Mesendoderm (in vitro differentiated cells): ENCODE measurements at regions not wholly inside any gene's neighbourhood (a gene's known extent, or its start where the extent isn't known, plus 50 kb on each side); places are given as distances from the start of the nearest gene placed in this dataset.

Experiments used
- DNase-seq: peaks from one replicate; pipeline ENCODE4 v3.0.0; 2013
- H2AK5ac ChIP-seq: 2 replicates; pipeline ENCODE4 v1.6.1; 2013; ENCODE audit warnings: low read length, inconsistent platforms
- H2BK120ac ChIP-seq: 2 replicates; pipeline ENCODE4 v1.6.1; 2013; ENCODE audit warnings: low read depth, mild to moderate bottlenecking, low read length, moderate library complexity, mixed read lengths
- H2BK15ac ChIP-seq: replicated peaks from 2 replicates; pipeline ENCODE4 v1.6.1; 2013; ENCODE audit warnings: low read depth, mild to moderate bottlenecking, moderate library complexity
- H2BK5ac ChIP-seq: 2 replicates; pipeline ENCODE4 v1.6.1; 2013; ENCODE audit warnings: low read length, inconsistent platforms
- H3K18ac ChIP-seq: 2 replicates; pipeline ENCODE4 v1.6.1; 2013; ENCODE audit warnings: mild to moderate bottlenecking, low read length, mixed read lengths
- H3K23ac ChIP-seq: one replicate; pipeline ENCODE4 v1.6.1; 2013; ENCODE audit warnings: low read length
- H3K27ac ChIP-seq: 2 replicates; pipeline ENCODE4 v1.5.1; 2013; ENCODE audit warnings: low read depth, mild to moderate bottlenecking, inconsistent platforms, low read length, moderate library complexity
- H3K27me3 ChIP-seq: 2 replicates; pipeline ENCODE4 v1.6.1; 2013; ENCODE audit warnings: low read length, control low read depth, mild to moderate bottlenecking, inconsistent platforms; ENCODE audit not compliant: insufficient read depth, poor library complexity
- H3K36me3 ChIP-seq: 2 replicates; pipeline ENCODE4 v1.6.1; 2013; ENCODE audit warnings: low read length, inconsistent platforms; ENCODE audit not compliant: control insufficient read depth, insufficient read depth
- H3K4ac ChIP-seq: one replicate; pipeline ENCODE4 v1.6.1; 2013; ENCODE audit warnings: low read depth, mild to moderate bottlenecking, low read length, moderate library complexity
- H3K4me1 ChIP-seq: 2 replicates; pipeline ENCODE4 v1.6.1; 2013; ENCODE audit warnings: low read depth, low read length, inconsistent platforms; ENCODE audit not compliant: control insufficient read depth
- H3K4me2 ChIP-seq: 2 replicates; pipeline ENCODE4 v1.6.1; 2013; ENCODE audit warnings: low read length
- H3K4me3 ChIP-seq: 2 replicates; pipeline ENCODE4 v1.5.1; 2013; ENCODE audit warnings: mild to moderate bottlenecking, low read length
- H3K56ac ChIP-seq: one replicate; pipeline ENCODE4 v1.6.1; 2013; ENCODE audit warnings: low read length
- H3K79me1 ChIP-seq: 2 replicates; pipeline ENCODE4 v1.6.1; 2013; ENCODE audit warnings: low read length, inconsistent platforms
- H3K79me2 ChIP-seq: 2 replicates; pipeline ENCODE4 v1.6.1; 2013; ENCODE audit warnings: mild to moderate bottlenecking, low read length; ENCODE audit not compliant: control insufficient read depth, insufficient read depth
- H3K9ac ChIP-seq: 2 replicates; pipeline ENCODE4 v1.6.1; 2013; ENCODE audit warnings: low read length, inconsistent platforms
- H4K5ac ChIP-seq: one replicate; pipeline ENCODE4 v1.6.1; 2013; ENCODE audit warnings: low read length
- H4K8ac ChIP-seq: one replicate; pipeline ENCODE4 v1.6.1; 2013; ENCODE audit warnings: low read depth, mild to moderate bottlenecking, control low read depth, low read length, moderate library complexity
- WGBS: extraction: QIAGEN DNeasy Blood & Tissue Kit; methylation state at CpG from one replicate; pipeline ENCODE4 v1.1.7; 2013; ENCODE audit warnings: low lambda C conversion rate, missing lambda C conversion rate; ENCODE audit not compliant: insufficient coverage; ENCODE audit errors: extremely low coverage; 5-methylcytosine and 5-hydroxymethylcytosine counted together

- Histone ChIP-seq H3K4me2 (no peak overlapping the region), H3K79me1 (no peaks in the 10 kb centered on the region), H2BK5ac (no peak overlapping the region), H3K18ac (no peak overlapping the region), H4K5ac (no peak overlapping the region), H4K8ac (no peak overlapping the region), H3K4me1 (no peaks in the 10 kb centered on the region), H3K36me3 (no peaks in the 10 kb centered on the region), H2BK120ac (no peak overlapping the region), H3K23ac (no peak overlapping the region), H3K4ac (no peak overlapping the region), H3K4me3 (no peak overlapping the region), H3K9ac (no peak overlapping the region), H3K27me3 (no peaks in the 10 kb centered on the region), H2AK5ac (no peak overlapping the region), H3K56ac (no peak overlapping the region), H3K79me2 (no peaks in the 10 kb centered on the region), H3K27ac (no peak overlapping the region), H2BK15ac (no peak overlapping the region)
- DNase-seq, result no peak
- WGBS, result no CpG with 5 or more reads among the region's 3 CpGs
Measured at GRCh38 chr12:25018146-25018545, 69.2 kb upstream of the BCAT1 start.

GRCh38 chr12:25017336-25017735 lies 68.4 kb upstream of the BCAT1 start:
- Histone ChIP-seq H2BK120ac (no peak overlapping the region), H3K27me3 (no peaks in the 10 kb centered on the region), H2AK5ac (no peak overlapping the region), H3K4me3 (no peak overlapping the region), H3K18ac (no peak overlapping the region), H4K5ac (no peak overlapping the region), H2BK15ac (no peak overlapping the region), H3K9ac (no peak overlapping the region), H3K79me2 (no peaks in the 10 kb centered on the region), H3K36me3 (no peaks in the 10 kb centered on the region), H3K4ac (no peak overlapping the region), H2BK5ac (no peak overlapping the region), H3K27ac (no peak overlapping the region), H4K8ac (no peak overlapping the region), H3K4me2 (no peak overlapping the region), H3K4me1 (no peaks in the 10 kb centered on the region), H3K23ac (no peak overlapping the region), H3K79me1 (no peaks in the 10 kb centered on the region), H3K56ac (no peak overlapping the region)
- WGBS, result no CpG with 5 or more reads among the region's 3 CpGs
- DNase-seq, result no peak

GRCh38 chr12:25014961-25015360 lies 66.1 kb upstream of the BCAT1 start:
- Histone ChIP-seq H3K18ac (no peak overlapping the region), H2BK5ac (no peak overlapping the region), H3K27me3 (no peaks in the 10 kb centered on the region), H3K4ac (no peak overlapping the region), H2BK120ac (no peak overlapping the region), H3K79me2 (no peaks in the 10 kb centered on the region), H3K9ac (no peak overlapping the region), H2AK5ac (no peak overlapping the region), H3K36me3 (no peaks in the 10 kb centered on the region), H3K56ac (no peak overlapping the region), H4K8ac (no peak overlapping the region), H3K4me2 (no peak overlapping the region), H3K4me3 (no peak overlapping the region), H3K27ac (no peak overlapping the region), H2BK15ac (no peak overlapping the region), H3K23ac (no peak overlapping the region), H4K5ac (no peak overlapping the region), H3K4me1 (no peaks in the 10 kb centered on the region), H3K79me1 (no peaks in the 10 kb centered on the region)
- WGBS, result no CpG with 5 or more reads among the region's 2 CpGs
- DNase-seq, result no peak

- Histone ChIP-seq H3K27me3 (no peaks in the 10 kb centered on the region), H3K36me3 (no peaks in the 10 kb centered on the region), H3K4ac (no peak overlapping the region), H2AK5ac (no peak overlapping the region), H3K27ac (no peak overlapping the region), H3K18ac (no peak overlapping the region), H3K9ac (no peak overlapping the region), H4K5ac (no peak overlapping the region), H3K56ac (no peak overlapping the region), H2BK5ac (no peak overlapping the region), H2BK120ac (no peak overlapping the region), H3K4me2 (no peak overlapping the region), H3K79me1 (no peaks in the 10 kb centered on the region), H3K4me3 (no peak overlapping the region), H3K79me2 (no peaks in the 10 kb centered on the region), H3K4me1 (no peaks in the 10 kb centered on the region), H2BK15ac (no peak overlapping the region), H4K8ac (no peak overlapping the region), H3K23ac (no peak overlapping the region)
- WGBS, result no CpG with 5 or more reads among the region's 4 CpGs
- DNase-seq, result no peak
Measured at GRCh38 chr12:25013061-25013460, 64.2 kb upstream of the BCAT1 start.

- no peaks in the 10 kb centered on the region for H3K79me2 ChIP-seq
- no peak overlapping the region for H3K4me3 ChIP-seq
- no peak overlapping the region for H3K23ac ChIP-seq
- WGBS, result no CpG with 5 or more reads among the region's 2 CpGs
- no peaks in the 10 kb centered on the region for H3K79me1 ChIP-seq
- no peak overlapping the region for H2AK5ac ChIP-seq
- H3K27me3 ChIP-seq, result no peaks in the 10 kb centered on the region
- H3K56ac ChIP-seq, result no peak overlapping the region
- no peak overlapping the region for H2BK120ac ChIP-seq
- DNase-seq, result no peak
- no peak overlapping the region for H3K4ac ChIP-seq
- H2BK15ac ChIP-seq, result no peak overlapping the region
- H3K4me1 ChIP-seq, result no peaks in the 10 kb centered on the region
- no peak overlapping the region for H3K27ac ChIP-seq
- no peak overlapping the region for H4K8ac ChIP-seq
- H3K36me3 ChIP-seq, result no peaks in the 10 kb centered on the region
- no peak overlapping the region for H3K4me2 ChIP-seq
- no peak overlapping the region for H3K9ac ChIP-seq
- no peak overlapping the region for H2BK5ac ChIP-seq
- no peak overlapping the region for H3K18ac ChIP-seq
- H4K5ac ChIP-seq, result no peak overlapping the region
Measured at GRCh38 chr12:25009496-25010092, 60.7 kb upstream of the BCAT1 start.

GRCh38 chr12:25005376-25005775 lies 56.5 kb upstream of the BCAT1 start:
- WGBS, result no CpG with 5 or more reads among the region's 4 CpGs
- DNase-seq, result no peak
- H3K18ac ChIP-seq, result no peak overlapping the region
- no peak overlapping the region for H4K8ac ChIP-seq
- no peaks in the 10 kb centered on the region for H3K36me3 ChIP-seq
- no peak overlapping the region for H3K56ac ChIP-seq
- no peak overlapping the region for H3K23ac ChIP-seq
- H3K4me1 ChIP-seq, result no peaks in the 10 kb centered on the region
- no peaks in the 10 kb centered on the region for H3K79me2 ChIP-seq
- H3K4me2 ChIP-seq, result no peak overlapping the region
- H3K79me1 ChIP-seq, result no peaks in the 10 kb centered on the region
- no peak overlapping the region for H4K5ac ChIP-seq
- H3K4ac ChIP-seq, result no peak overlapping the region
- no peak overlapping the region for H2BK15ac ChIP-seq
- H3K27me3 ChIP-seq, result no peaks in the 10 kb centered on the region
- no peak overlapping the region for H3K9ac ChIP-seq
- H2BK5ac ChIP-seq, result no peak overlapping the region
- H3K27ac ChIP-seq, result no peak overlapping the region
- no peak overlapping the region for H2BK120ac ChIP-seq
- H2AK5ac ChIP-seq, result no peak overlapping the region
- H3K4me3 ChIP-seq, result no peak overlapping the region
